Spleen (tissue), 11 donors: ENCODE measurements at regions not wholly inside any gene's neighbourhood (a gene's known extent, or its start where the extent isn't known, plus 50 kb on each side); places are given as distances from the start of the nearest gene placed in this dataset.

Source experiments
- DNase-seq: peaks from one replicate; pipeline ENCODE4 v3.0.0-alpha.2; 2020
- H3K27ac ChIP-seq, 8 donors: fragments of 200-600 bp; sonication (generic) in 7 of 8; 1 replicate in 4 of 8; 2 replicates in 4 of 8; pipeline versions ENCODE4 v1.5.0 to v1.8.0; 2016 to 2021; ENCODE audit warnings: inconsistent platforms in 4 of 8, mild to moderate bottlenecking in 4 of 8, moderate library complexity in 1 of 8
- H3K27me3 ChIP-seq, 7 donors: fragments of 200-600 bp; sonication (generic) in 6 of 7; replicated peaks in 1 of 7; 1 replicate in 4 of 7; 2 replicates in 3 of 7; pipeline versions ENCODE4 v1.5.0 to v1.8.0; 2016 to 2021; ENCODE audit warnings: inconsistent platforms in 3 of 7, mild to moderate bottlenecking in 1 of 7
- H3K36me3 ChIP-seq, 6 donors: fragments of 200-600 bp; sonication (generic) in 5 of 6; 1 replicate in 4 of 6; 2 replicates in 2 of 6; pipeline versions ENCODE4 v1.5.0 to v1.8.0; 2016 to 2021; ENCODE audit warnings: inconsistent platforms in 2 of 6
- H3K4me1 ChIP-seq, 6 donors: fragments of 200-600 bp; sonication (generic) in 5 of 6; 1 replicate in 3 of 6; 2 replicates in 3 of 6; pipeline versions ENCODE4 v1.5.0 to v1.8.0; 2016 to 2021; ENCODE audit warnings: inconsistent platforms in 3 of 6
- H3K4me3 ChIP-seq, 8 donors: fragments of 200-600 bp; sonication (generic) in 7 of 8; 1 replicate in 4 of 8; 2 replicates in 4 of 8; pipeline versions ENCODE4 v1.5.0 to v1.8.0; 2016 to 2021; ENCODE audit warnings: inconsistent platforms in 4 of 8, mild to moderate bottlenecking in 4 of 8, moderate library complexity in 2 of 8
- H3K9me3 ChIP-seq, 8 donors: fragments of 200-600 bp; sonication (generic) in 7 of 8; 1 replicate in 4 of 8; 2 replicates in 4 of 8; pipeline versions ENCODE4 v1.5.0 to v1.8.0; 2016 to 2021; ENCODE audit warnings: inconsistent platforms in 4 of 8
- CTCF ChIP-seq, 11 experiments: fragments of 200-600 bp in 7 of 11; fragments of 450-650 bp in 4 of 11; sonication (generic) in 4 of 11; IDR thresholded peaks in 8 of 11; conservative IDR thresholded peaks in 3 of 11; 1 replicate in 7 of 11; 2 replicates in 4 of 11; pipeline versions ENCODE4 v1.4.0 to v1.8.0; 2016 to 2021; ENCODE audit warnings: antibody characterized with exemption in 11 of 11, inconsistent platforms in 4 of 11, mild to moderate bottlenecking in 1 of 11
- POLR2A ChIP-seq, 3 donors: fragments of 450-650 bp; IDR thresholded peaks; one replicate each; pipeline ENCODE4 v1.5.1; 2017; ENCODE audit warnings: antibody characterized with exemption in 3 of 3, mild to moderate bottlenecking in 1 of 3
- POLR2AphosphoS5 ChIP-seq, 3 donors: sonication (generic); formaldehyde crosslinking; IDR thresholded peaks; one replicate each; pipeline ENCODE4 v1.5.1; 2017; ENCODE audit warnings: antibody characterized with exemption in 3 of 3
- WGBS, 5 donors: extraction: QIAGEN DNeasy Blood & Tissue Kit in 3 of 5; methylation state at CpG; one replicate each; pipeline versions ENCODE4 v1.1.5 to v1.1.7; 2013 to 2018; 5-methylcytosine and 5-hydroxymethylcytosine counted together
- intact Hi-C: fragments of 100-400 bp; cut with DNase I; formaldehyde crosslinking; loops from one replicate; pipeline ENCODE4 v1.15.0; 2023; ENCODE audit warnings: low total_unique reads
- donor health status: healthy with polysubstance abuse.
- donor health status: DM: no; HTN: no; CAD: no; lungs with moderate emphysema.
- donor health status: DM: no; HTN: no; CAD: no.
- donor health status: Bipolar disorder and iron deficiency.
- donor health status: healthy.
- donor health status: DM: no; HTN: no; CAD: no.
- donor health status: DM: yes; HTN: yes; CAD: no.

- intact Hi-C loops = no loop called here
- H3K27me3 ChIP-seq = peaks cover 0 to 15% (median 0%) of the 10 kb centered on the region in 7 donors
- H3K36me3 ChIP-seq = no peaks in the 10 kb centered on the region
- no peak overlapping the region for H3K4me3 ChIP-seq
- 71 to 95% (median 87%) methylated on average over 1 of the region's 1 CpG for WGBS, 5 donors
- H3K9me3 ChIP-seq = peaks cover 0 to 28% (median 4%) of the 10 kb centered on the region in 8 donors
- peaks cover 0 to 10% (median 0%) of the 10 kb centered on the region in 6 donors for H3K4me1 ChIP-seq
- DNase-seq = no peak
- TF ChIP-seq POLR2A (IDR thresholded peaks at IDR 0.05) = no peak
- no peak for TF ChIP-seq POLR2AphosphoS5 (IDR thresholded peaks at IDR 0.05)
- no peak for TF ChIP-seq CTCF (IDR thresholded peaks at IDR 0.05 in 8 of 11, conservative IDR thresholded peaks at IDR 0.05 in 3 of 11)
- no peak overlapping the region for H3K27ac ChIP-seq
Measured at GRCh38 chr22:22092974-22093373, 110.4 kb upstream of the TOP3B start.

GRCh38 chr22:22092101-22092500, 109.5 kb upstream of the TOP3B start:
- Histone ChIP-seq H3K36me3 (no peaks in the 10 kb centered on the region), H3K4me1 (peaks cover 0 to 7% (median 0%) of the 10 kb centered on the region in 6 donors), H3K9me3 (peaks cover 0 to 22% (median 0%) of the 10 kb centered on the region in 8 donors), H3K4me3 (no peak overlapping the region), H3K27ac (no peak overlapping the region), H3K27me3 (peaks cover 0 to 15% (median 0%) of the 10 kb centered on the region in 7 donors)
- TF ChIP-seq CTCF (IDR thresholded peaks at IDR 0.05 in 8 of 11, conservative IDR thresholded peaks at IDR 0.05 in 3 of 11) = no peak
- no peak for TF ChIP-seq POLR2AphosphoS5 (IDR thresholded peaks at IDR 0.05)
- TF ChIP-seq POLR2A (IDR thresholded peaks at IDR 0.05) = no peak
- DNase-seq = no peak
- intact Hi-C loops = no loop called here
- WGBS, 5 donors = 82 to 92% (median 88%) methylated on average over 3 of the region's 3 CpGs

GRCh38 chr22:22091400-22091878, 108.9 kb upstream of the TOP3B start:
- no peak overlapping the region for H3K27ac ChIP-seq
- intact Hi-C loops = no loop called here
- peaks cover 0 to 15% (median 0%) of the 10 kb centered on the region in 8 donors for H3K9me3 ChIP-seq
- no peak overlapping the region for H3K4me3 ChIP-seq
- peaks cover 0 to 7% (median 0%) of the 10 kb centered on the region in 6 donors for H3K4me1 ChIP-seq
- peaks cover 0 to 15% (median 0%) of the 10 kb centered on the region in 7 donors for H3K27me3 ChIP-seq
- no peak for DNase-seq
- WGBS, 5 donors = 86 to 92% (median 89%) methylated on average over 6 of the region's 6 CpGs
- no peak for TF ChIP-seq POLR2A (IDR thresholded peaks at IDR 0.05)
- no peaks in the 10 kb centered on the region for H3K36me3 ChIP-seq

DNA sequence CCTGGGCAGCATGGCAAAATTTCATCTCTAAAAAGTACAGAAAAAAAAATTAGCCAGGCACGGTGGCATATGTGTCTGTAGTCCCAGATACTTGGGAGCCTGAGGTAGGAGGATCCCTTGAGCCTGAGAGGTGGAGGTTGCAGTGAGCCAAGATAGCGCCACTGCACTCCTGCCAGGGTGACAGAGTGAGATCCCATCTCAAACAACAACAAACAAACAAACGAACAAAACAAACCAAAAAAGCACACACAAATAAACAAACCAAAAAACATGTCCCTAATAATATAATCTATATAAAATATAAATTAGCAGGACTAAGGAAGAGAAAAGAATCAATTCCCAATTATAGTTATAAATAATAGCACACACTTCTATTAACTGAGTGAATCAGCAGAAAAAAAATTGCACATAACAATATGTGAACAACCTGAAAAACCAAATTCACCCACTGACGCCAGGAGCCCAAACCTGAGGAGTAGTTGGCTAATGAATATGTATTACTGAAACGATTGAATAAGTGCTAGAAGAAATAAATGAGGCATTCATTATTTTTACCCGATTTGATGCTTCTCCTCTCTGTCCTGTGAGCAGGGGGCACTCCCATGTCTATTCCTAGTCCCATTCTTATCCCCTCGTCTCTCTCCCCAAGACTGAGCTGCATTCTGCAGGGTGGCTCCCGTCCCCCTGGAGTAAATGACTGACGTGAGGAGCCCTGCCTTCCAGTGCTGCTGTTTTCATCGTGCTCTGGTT, 108.2 kb upstream of the TOP3B start:
- intact Hi-C loops = no loop called here
- H3K27me3 ChIP-seq = peaks cover 0 to 15% (median 0%) of the 10 kb centered on the region in 7 donors
- DNase-seq = no peak

More for the DNA sequence above, 108.2 kb upstream of the TOP3B start:
- H3K36me3 ChIP-seq = no peaks in the 10 kb centered on the region
- H3K27ac ChIP-seq = no peak overlapping the region
- WGBS, 5 donors = 60 to 74% (median 68%) methylated on average over 10 of the region's 10 CpGs
- TF ChIP-seq CTCF (IDR thresholded peaks at IDR 0.05 in 8 of 11, conservative IDR thresholded peaks at IDR 0.05 in 3 of 11) = no peak
- TF ChIP-seq POLR2A (IDR thresholded peaks at IDR 0.05) = no peak
- no peak for TF ChIP-seq POLR2AphosphoS5 (IDR thresholded peaks at IDR 0.05)
- H3K4me3 ChIP-seq = no peak overlapping the region
- H3K4me1 ChIP-seq = peaks cover 0 to 7% (median 0%) of the 10 kb centered on the region in 6 donors
- peaks cover 0 to 9% (median 0%) of the 10 kb centered on the region in 8 donors for H3K9me3 ChIP-seq
